ENCODE measurements at regions not wholly inside any gene's neighbourhood (a gene's known extent, or its start where the extent isn't known, plus 50 kb on each side); places are given as distances from the start of the nearest gene placed in this dataset.

- intact Hi-C loops (cut with micrococcal nuclease; ENCODE audit: unreplicated experiment) = no loop called here
- Histone ChIP-seq H3K27ac (ENCODE audit: low read length) (no peak overlapping the region), H3K27me3 (ENCODE audit: control insufficient read depth, insufficient read depth, low read length) (no peaks in the 10 kb centered on the region), H3K4me3 (ENCODE audit: low read depth in 2 of 2, low read length in 2 of 2) (no peak overlapping the region), H3K9me3 (ENCODE audit: control insufficient read depth, insufficient read depth, low read depth, low read length) (no peaks in the 10 kb centered on the region), H3K4me1 (ENCODE audit: control insufficient read depth, insufficient read depth, low read length) (no peaks in the 10 kb centered on the region), H3K36me3 (ENCODE audit: control insufficient read depth, insufficient read depth, low read length) (no peaks in the 10 kb centered on the region)
- ChIA-PET CTCF (no interaction called here), POLR2A (no interaction called here)
- in situ Hi-C loops (cut with HindIII; ENCODE audit: low pct_unique_long_range_greater_than_20kb, low sequenced_read_pairs) = no loop called here
- no TSS peak for BruUV-seq (replicated peaks)
- DNase-seq (ENCODE audit: low read depth, low spot score) (no peak), ATAC-seq (no peak)
- no peak for TF ChIP-seq SIN3A (IDR thresholded peaks at IDR 0.05; ENCODE audit: borderline replicate concordance, insufficient read depth, low read depth, low read length)
- no peak for TF ChIP-seq REST (IDR thresholded peaks at IDR 0.05; ENCODE audit: insufficient read depth in 1 of 2, low read depth in 2 of 2, low read length in 1 of 2)
- no peak for TF ChIP-seq TCF7L2 (IDR thresholded peaks at IDR 0.05; ENCODE audit: low read depth, low read length)
- no peak for TF ChIP-seq POLR2AphosphoS5 (IDR thresholded peaks at IDR 0.05; ENCODE audit: low read depth, low read length)
These were observed 468.3 kb downstream of the TBC1D22A start for GRCh38 chr22:47230741-47231140.

DNA sequence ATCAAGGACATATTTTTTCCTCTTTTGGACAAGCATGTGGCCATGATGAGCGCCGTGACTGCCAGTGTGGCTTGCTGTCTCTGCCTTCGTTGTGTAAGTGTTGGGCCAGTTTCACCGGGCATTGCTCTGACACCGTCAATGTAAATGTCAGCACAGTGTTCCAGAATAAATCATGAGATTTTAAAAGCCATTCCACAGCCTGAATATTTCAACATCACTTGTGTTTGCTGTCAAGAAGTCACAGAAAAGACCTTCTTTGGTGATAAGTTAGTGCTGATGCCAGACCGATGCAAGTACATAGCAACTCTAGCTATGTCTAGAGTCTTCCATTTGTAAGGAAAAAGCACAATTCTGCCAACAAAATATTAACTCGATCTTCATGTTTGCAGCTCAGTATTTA lies 467.8 kb downstream of the TBC1D22A start:
- Histone ChIP-seq H3K27me3 (ENCODE audit: control insufficient read depth, insufficient read depth, low read length) (no peaks in the 10 kb centered on the region), H3K27ac (ENCODE audit: low read length) (no peak overlapping the region), H3K36me3 (ENCODE audit: control insufficient read depth, insufficient read depth, low read length) (no peaks in the 10 kb centered on the region), H3K4me3 (ENCODE audit: low read depth in 2 of 2, low read length in 2 of 2) (no peak overlapping the region), H3K9me3 (ENCODE audit: control insufficient read depth, insufficient read depth, low read depth, low read length) (no peaks in the 10 kb centered on the region), H3K4me1 (ENCODE audit: control insufficient read depth, insufficient read depth, low read length) (no peaks in the 10 kb centered on the region)
- POLR2A ChIA-PET = no interaction called here
- CTCF ChIA-PET = no interaction called here
- no TSS peak for BruUV-seq (replicated peaks)
- intact Hi-C loops (cut with micrococcal nuclease; ENCODE audit: unreplicated experiment) = no loop called here
- in situ Hi-C loops (cut with HindIII; ENCODE audit: low pct_unique_long_range_greater_than_20kb, low sequenced_read_pairs) = no loop called here
- ATAC-seq (no peak), DNase-seq (ENCODE audit: low read depth, low spot score) (no peak)
- TF ChIP-seq SIN3A (IDR thresholded peaks at IDR 0.05; ENCODE audit: borderline replicate concordance, insufficient read depth, low read depth, low read length) (no peak), REST (IDR thresholded peaks at IDR 0.05; ENCODE audit: insufficient read depth in 1 of 2, low read depth in 2 of 2, low read length in 1 of 2) (no peak), TCF7L2 (IDR thresholded peaks at IDR 0.05; ENCODE audit: low read depth, low read length) (no peak), POLR2AphosphoS5 (IDR thresholded peaks at IDR 0.05; ENCODE audit: low read depth, low read length) (no peak)
- TF ChIP-seq, protein P1, sequence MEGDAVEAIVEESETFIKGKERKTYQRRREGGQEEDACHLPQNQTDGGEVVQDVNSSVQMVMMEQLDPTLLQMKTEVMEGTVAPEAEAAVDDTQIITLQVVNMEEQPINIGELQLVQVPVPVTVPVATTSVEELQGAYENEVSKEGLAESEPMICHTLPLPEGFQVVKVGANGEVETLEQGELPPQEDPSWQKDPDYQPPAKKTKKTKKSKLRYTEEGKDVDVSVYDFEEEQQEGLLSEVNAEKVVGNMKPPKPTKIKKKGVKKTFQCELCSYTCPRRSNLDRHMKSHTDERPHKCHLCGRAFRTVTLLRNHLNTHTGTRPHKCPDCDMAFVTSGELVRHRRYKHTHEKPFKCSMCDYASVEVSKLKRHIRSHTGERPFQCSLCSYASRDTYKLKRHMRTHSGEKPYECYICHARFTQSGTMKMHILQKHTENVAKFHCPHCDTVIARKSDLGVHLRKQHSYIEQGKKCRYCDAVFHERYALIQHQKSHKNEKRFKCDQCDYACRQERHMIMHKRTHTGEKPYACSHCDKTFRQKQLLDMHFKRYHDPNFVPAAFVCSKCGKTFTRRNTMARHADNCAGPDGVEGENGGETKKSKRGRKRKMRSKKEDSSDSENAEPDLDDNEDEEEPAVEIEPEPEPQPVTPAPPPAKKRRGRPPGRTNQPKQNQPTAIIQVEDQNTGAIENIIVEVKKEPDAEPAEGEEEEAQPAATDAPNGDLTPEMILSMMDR (IDR thresholded peaks at IDR 0.05) = no peak

Data from Panc1 (cell line).